HG02938 (cell line): ENCODE measurements at regions not wholly inside any gene's neighbourhood (a gene's known extent, or its start where the extent isn't known, plus 50 kb on each side); places are given as distances from the start of the nearest gene placed in this dataset.

ENCODE experiments used
- ATAC-seq: cut with Tn5 transposase; IDR thresholded peaks from one replicate; pipeline ENCODE4 v1.9.1; 2021; ENCODE audit warnings: mild to moderate bottlenecking, moderate library complexity; ENCODE audit not compliant: unreplicated experiment

GRCh38 chr3:106208251-106208650 lies 339.4 kb upstream of the CBLB start:
- ATAC-seq: no peak

DNA sequence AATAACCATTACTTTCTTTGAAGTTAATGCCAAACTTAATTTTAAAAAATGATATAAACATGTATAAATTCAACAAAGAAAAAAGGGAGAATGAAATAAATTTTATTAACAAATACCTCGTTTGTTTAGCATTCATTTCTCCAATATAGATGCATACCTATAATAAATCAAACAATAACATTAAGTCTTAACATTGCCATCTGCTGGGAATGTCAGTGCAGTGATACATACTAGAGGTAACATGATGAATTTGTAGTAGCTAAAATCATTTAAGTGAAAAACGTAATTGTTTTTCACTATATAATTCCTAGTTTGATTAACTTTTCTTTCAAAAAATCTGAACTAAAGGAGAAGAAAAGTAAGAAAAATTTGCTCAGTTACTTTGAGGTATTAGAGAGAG lies 340.2 kb upstream of the CBLB start:
- no peak for ATAC-seq

GRCh38 chr3:106209482-106209881 lies 340.7 kb upstream of the CBLB start:
- no peak for ATAC-seq

- ATAC-seq: no peak
These were observed 342.1 kb upstream of the CBLB start for GRCh38 chr3:106210923-106211322.

GRCh38 chr3:106212665-106213222 lies 343.9 kb upstream of the CBLB start:
- ATAC-seq: no peak

- no peak for ATAC-seq
These were observed 345.1 kb upstream of the CBLB start for GRCh38 chr3:106213954-106214353.

GRCh38 chr3:106214641-106215040 lies 345.8 kb upstream of the CBLB start:
- ATAC-seq: no peak

- ATAC-seq: no peak
These were observed 346.2 kb upstream of the CBLB start for GRCh38 chr3:106215047-106215446.

GRCh38 chr3:106217745-106218144 lies 348.9 kb upstream of the CBLB start:
- ATAC-seq: no peak

DNA sequence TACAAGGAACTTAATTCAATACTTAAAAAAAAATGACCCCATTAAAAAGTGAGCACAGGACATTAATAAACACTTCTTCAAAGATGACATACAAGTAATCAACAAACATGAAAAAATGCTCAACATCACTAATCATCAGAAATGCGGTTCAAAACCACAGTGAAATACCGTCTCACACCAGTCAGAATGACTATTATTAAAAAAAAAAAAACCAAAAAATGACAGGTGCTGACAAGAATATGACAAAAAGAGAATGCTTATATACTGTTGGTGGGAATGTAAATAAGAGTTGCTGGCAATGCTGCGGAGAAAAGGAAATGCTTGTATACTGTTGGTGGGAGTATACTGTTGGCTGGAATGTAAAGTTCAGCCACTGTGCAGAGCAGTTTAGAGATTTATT lies 358.3 kb upstream of the CBLB start:
- ATAC-seq: no peak

GRCh38 chr3:106228271-106228670 lies 359.5 kb upstream of the CBLB start:
- ATAC-seq: no peak

GRCh38 chr3:106229495-106230278 lies 360.9 kb upstream of the CBLB start:
- ATAC-seq: no peak

DNA sequence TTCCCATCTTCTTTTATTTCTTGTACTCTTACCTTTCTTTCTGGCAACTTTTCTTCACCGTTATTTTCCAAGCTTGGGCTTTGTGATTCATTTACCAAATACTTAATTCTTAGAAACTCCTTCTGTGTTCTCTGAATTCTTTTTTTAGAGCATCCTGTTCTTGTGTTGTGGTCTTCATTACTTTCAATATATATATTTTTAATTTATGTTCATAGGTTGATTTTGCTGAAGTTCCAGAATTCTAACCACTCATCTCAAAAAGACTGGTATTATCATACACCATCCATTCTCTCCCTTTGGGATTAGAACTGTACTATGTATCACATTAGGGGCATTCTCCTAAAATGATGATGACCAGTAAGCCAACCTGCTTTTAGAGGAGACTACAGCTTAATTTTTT lies 362.3 kb upstream of the CBLB start:
- no peak for ATAC-seq

- ATAC-seq: no peak
These were observed 364.1 kb upstream of the CBLB start for GRCh38 chr3:106232956-106233355.

DNA sequence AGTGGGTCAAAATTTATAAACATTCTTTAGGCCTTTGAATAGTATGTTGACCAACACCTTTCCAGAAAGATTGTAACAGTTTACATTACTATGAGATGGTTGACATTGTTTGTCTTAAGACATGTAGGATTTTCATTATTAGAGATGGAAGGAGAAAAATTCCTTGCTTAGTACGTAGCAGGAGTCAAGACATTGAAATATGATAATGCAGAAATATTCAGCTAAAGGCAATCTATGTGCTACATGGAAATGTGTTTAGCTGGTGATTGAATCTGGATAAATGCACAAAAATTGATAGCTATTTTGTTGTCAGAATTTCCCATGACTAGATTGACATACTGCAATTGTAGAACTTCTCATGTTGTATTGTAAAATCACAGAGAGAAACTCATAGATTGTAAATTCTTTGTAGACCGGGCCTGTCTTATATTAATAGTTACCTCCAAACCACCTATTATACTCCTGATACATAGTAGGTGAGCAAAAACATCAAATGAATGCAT lies 370.4 kb upstream of the CBLB start:
- no peak for ATAC-seq

- no peak for ATAC-seq
These were observed 372.8 kb upstream of the CBLB start for GRCh38 chr3:106241593-106241992.

DNA sequence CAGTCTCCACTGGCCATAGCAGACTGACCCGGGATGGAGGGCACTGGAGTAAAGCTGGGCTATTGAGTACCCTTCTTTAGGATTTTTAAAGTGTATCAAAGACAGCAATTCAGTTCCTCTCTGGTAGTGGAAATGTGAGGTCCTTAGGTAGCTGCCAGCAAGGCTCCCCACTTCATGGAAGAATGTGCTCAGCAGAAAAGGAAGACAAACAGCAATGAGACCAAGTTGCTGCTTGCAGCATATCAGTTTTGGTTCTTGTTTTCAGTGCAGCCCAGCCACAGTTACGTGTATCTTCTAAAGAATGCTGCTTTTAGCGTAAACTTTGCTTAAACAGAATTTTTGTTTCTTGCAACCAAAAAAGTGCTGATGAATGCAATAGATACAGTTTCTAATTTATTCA lies 374.0 kb upstream of the CBLB start:
- no peak for ATAC-seq

GRCh38 chr3:106245400-106245799 lies 376.6 kb upstream of the CBLB start:
- ATAC-seq: no peak

- ATAC-seq: peak; percentile 87
These were observed 379.3 kb upstream of the CBLB start for GRCh38 chr3:106247902-106248684.

DNA sequence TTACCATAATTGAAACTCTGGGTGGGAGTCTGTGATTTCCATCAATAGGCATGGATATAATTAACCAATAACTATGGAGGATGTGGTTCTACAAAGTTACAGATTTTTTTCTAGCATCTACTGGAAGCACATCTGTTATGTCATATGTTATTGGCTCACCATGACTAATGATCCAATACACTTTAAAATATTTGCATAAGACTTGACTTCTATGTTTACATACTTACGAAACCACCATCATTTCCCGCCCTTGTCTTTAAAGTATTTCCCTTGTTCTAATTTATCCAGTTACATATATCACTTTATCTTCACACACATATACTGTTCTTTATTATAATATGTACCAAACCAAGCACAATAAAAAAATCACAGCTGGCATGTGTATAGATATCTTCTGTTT lies 380.3 kb upstream of the CBLB start:
- ATAC-seq: no peak

DNA sequence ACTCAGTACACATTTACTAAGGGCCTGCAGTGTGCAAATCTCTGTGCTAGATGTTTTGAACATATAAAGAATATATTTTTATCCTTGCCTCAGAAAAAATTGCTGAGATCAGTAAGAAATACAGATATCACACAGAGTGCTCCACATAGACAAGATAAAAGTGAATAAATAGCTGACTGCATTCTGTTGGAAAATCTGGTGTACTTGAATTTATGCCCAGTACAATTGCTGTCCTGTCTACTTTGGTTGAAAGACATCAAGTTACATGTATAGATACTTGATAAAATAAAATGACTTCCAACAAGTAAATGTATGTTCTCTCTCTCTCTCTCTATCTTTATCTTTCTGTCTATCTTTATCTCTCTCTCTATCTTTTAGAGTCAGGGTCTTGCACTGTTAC lies 381.2 kb upstream of the CBLB start:
- no peak for ATAC-seq
